ENCODE measurements at regions not wholly inside any gene's neighbourhood (a gene's known extent, or its start where the extent isn't known, plus 50 kb on each side); places are given as distances from the start of the nearest gene placed in this dataset.
A peak's percentile ranks its signal among the peaks of the same experiment; 100 is the strongest.

DNA sequence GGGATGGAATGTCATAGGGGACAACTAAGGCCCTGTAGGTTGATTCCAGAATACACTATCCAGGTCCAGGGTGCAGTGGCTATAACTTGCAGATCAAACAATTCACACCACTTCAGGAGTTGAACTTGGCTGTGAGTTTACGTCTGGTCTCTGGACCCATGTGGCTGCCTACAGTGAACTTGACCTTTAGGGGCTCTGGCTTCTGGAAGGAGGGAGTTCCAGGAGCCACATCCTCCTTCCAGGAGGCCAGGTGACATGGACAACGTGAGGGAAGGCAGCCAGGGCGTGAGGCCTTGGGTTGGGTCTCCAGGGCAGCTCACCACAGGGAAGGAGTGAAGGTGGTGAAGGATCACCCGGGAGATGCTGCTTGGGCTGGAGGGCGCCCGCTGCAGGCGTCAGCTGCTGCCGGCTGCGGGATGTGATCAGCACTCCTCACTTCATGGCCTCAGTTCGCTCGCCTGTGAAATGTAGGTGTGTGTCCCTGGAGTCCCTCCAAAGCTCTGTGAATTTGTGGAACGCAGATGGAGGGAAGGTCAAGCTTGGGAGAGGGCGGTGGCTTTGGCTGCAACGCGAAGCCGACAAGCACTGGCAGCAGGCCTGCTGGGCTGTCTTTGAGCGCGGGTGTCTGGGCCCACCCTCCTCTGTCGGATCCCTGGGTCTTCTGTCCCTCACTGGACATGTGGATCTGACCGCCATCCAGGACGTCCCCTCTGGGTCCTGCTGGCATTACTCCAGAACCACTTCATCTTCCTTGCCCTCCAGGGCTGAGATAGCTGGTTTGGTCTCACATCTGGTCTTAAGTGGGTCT lies 146.5 kb downstream of the GLI2 start:
- DNase-seq, result peak in 2 of 3 donors; percentile 59 to 74

DNA sequence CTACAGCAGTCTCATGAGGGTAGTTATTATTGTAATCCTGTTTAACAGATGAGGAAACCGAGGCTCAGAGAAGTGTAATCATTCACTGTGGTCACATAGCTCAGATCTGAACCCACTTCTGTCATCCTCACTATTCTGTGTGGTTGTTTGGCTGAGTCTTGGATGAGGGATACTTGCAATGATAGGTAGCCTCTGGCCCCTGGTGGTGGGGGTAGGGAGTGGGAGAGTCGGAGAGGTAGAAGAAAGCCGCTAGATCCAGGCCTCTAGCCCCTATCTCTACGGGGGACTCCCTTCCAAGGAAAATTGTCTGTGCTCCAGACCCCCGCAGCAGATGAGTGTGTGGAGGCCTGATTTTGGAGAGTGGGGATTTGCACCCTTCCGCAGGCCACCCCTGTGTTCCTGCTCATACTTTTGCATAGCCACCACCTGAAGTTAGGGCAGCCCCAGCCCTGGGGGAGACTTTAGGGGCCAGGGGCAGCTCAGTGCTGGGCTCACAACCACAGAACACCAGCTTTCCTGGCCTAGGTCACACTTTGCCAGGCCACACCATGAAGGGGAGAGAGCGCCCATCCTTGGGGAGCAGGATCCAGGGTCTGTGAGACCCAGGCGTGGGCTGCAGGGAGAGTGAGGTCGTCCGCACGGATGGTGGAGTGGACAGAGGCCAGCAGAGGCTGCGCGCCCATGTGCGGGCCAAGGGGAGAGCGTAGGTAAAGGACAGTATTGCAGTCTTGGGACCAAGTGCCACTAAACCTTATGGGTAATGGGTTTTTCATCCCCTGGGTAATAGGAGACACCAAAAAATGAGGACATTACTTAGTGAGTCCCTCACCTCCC lies 148.2 kb downstream of the GLI2 start:
- DNase-seq, result no peak

DNA sequence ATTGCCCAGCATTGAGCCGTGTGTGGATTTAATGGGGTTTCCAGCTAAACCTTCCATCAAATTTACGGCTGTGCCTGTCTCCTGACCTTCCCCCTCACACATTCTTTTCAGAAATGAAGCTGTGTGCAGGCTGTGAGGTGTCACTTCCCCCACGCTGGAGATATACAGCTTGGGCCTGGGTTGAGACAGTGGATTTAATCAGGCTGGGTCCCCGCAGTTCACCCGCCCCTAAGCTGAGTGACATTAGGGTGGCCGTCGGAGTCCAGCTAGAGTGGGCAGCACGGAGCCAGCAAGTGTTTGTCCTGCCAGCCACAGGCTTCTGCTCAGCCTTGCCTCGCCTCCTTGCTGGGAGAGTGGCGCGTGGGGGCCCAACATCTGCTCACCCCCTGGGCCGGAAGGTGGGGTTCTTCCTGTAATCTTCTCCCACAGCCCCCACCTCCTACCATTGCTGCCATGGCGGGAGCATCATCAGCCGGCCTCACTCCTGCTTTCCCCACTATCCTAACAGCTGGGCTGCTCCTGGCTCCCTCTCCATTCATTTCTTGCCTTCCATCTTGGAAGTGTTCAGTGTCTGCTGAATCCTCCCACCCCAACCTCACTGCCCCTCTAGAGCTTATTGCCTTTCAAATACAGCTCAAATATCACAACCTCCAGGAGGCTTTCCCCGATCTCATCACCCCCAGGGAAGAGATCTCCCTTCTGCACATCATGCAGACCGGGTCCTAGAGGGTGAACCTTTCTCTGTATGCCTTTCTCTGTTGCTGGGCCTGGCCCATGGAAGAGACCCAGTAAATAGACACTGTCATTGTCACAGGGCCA lies 149.0 kb downstream of the GLI2 start:
- no peak for DNase-seq

DNA sequence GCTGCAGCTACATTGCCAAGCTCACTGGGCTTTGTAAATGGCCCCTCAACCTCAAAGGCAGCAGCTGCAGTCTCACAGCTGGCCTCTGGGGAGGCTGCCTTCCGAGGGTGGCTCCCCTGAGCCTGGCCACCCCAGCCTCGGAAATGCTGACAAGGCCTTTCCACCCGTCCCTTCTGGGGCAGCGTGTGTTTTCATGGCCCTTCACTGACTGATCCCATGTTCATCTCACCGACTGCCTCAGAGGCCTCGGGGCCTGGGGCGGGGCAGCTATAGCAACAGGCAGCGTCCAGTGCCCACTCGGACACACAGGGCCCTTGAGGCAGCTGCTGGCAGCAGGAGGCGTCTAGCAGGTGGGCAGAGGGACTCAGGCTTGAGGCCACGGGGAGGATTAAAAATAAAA lies 149.7 kb downstream of the GLI2 start:
- DNase-seq, result peak in 1 of 3 donors; percentile 56

DNA sequence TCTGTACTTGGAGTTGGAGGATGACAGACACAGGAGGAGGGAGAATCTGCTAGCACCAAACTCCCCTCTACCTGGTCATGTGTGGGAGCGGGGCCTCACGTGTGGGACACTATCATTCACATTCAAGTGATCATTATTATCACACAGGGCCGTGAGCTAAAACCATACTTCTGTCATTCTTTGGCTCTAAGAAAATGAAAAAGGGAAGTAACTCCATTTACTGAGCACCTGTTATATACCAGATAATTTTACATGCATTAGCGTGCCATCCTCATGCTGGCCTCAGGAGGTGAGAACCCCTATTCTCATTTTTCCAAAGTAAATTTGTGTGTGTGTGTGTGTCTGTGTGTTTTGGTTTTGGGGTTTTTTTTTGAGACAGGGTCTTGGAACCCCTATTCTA lies 150.1 kb downstream of the GLI2 start:
- DNase-seq, result no peak

DNA sequence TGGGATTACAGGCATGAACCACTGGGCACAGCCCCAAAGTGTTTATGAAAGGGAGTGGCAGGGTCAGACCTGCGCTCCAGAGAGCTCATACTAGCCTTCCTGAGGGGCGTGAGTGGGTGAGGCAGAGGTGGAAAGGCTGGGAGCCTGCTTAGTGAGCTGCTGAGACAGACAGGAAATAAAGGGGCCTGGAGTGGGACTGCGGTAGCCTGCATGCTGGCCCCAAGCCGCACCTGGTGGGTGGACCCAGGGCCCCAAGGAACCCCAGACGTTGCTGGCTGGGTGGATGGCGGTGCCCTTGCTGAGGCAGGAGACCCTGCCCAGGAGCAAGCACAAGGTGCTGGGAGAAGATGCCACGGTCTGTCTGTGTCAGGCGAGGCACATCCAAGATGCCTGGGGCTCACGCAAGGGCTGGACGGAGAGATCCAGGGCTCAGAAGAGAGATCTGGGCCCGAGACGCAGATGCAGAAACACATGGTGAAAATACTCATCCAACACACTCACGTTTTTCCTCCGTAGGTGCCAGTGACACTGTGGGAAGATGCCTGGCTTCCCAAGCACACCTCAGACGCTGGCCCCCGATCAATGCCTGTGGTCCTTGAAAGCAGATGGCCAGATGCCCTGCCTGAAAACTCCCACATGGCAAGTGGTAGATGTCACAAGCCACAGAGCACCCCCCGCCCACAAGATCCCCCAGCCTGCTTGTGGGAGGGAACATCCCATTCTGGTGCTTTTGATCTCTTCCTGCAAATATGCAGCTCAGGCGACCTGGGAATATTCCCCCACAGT lies 151.1 kb downstream of the GLI2 start:
- peak in 1 of 3 donors; percentile 65 for DNase-seq

DNA sequence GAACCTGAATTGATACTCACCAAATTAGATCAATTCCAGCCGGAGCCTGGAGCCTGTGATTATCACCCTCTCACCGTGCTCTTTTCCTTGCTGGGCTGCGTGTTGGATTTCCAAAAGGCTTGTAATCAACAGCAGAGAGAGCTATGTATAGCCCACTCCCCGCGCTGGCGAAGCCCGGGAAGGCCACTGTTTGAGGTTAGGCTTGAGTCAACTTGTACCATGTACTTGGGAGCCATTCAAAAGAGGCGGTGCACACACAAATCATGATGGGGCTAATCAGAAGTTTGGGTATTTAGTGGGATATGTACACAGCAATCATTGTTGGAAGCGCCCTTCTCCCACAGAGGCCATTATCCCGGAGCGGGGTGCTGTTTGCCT lies 151.6 kb downstream of the GLI2 start:
- DNase-seq, result no peak

DNA sequence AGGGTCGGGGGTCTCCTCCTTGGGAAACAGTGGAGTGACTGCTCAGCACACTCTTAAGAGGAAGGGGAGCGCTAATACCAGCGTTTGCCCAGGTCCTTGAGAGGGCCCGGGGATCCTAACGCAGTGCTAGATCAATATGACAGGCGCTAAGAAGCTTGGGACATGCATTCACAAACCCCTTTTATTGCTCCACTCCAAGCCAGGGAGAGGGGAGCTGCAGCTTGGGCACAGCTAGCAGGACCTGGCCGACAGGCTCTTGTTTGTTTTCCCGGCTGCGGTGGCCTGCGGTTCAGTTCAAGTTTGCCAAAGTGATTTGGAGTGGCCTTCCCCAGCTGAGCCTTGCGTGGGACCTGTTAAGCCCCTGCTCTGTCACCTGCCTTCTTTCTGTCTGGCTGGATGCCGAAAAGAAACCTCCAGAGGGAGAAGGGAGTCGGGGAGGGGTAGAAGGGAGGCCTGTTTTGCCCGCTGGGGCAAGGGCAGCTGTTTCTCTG lies 152.1 kb downstream of the GLI2 start:
- no peak for DNase-seq

DNA sequence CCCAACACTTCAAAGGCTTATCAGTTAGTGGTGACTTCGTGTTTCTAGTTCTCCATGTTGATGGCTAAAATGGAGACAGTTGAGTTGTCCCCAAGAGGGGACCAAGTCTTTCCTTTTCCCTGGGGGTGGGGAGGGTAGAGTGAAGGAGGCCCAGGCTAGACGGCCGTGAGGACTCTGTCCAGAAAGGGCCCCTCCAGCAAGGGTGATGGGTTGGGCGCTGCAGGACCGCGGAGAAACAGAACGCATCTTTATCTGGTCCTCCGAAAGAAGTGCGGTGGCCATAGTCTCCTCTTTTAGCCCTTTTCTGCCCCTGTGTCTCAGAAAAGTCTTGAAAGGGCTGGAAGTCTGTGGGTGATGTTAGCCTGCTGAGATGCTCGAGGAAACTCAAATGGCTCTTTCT lies 153.2 kb downstream of the GLI2 start:
- no peak for DNase-seq

DNA sequence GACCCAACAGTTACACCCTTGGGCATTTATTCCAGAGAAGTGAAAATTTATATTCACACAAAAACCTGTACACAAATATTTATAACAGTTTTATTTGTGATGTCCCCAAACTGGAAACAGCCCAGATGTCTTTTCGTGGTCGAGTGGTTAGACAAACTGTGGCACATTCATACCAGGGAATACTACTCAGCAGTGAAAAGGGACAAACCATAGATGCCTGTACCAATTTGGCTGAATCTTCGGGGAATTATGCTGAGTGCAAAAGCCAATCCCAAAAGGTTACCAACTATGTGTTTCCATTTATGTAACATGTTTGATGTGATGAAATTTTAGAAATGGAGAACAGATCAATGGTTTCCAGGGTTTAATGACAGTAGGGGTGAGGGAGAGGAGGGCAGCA lies 154.3 kb downstream of the GLI2 start:
- no peak for DNase-seq

DNA sequence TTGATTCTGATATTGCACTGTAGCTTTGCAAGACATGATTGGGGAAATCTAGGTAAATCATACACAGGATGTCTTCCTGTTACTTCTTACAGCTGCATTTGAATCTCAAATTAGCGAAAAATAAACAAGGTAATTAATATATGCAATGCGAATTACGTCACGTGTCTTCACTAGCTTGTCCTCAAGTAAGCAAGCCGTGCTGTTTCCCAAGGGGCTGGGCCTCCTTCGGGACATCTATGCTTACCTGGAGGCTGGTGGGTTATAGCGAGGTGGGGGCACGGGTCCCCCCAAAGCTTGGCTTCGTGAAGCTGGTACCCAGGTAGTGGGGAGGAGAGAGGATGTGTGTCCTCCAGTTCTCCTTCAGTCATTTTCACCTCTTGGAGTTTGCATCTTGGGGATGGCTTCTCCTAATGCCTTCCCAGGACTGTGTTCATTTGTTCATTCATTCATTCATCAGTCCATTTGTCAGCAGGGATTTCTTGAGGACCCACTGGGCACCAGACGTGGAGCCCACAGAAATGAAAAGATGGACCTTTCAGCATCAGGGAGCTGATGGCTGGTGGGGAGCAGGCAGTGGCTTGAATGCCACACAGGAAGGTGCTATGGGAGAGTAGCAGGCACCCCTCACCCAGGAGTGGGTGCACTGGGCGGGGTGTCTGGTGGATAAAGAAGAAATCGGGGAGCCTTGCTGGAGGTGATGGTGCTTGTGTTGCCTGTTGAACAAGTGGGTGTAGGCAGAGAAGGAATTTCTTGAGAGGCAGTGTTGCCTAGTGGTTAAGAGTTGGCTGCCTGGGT lies 155.1 kb downstream of the GLI2 start:
- no peak for DNase-seq

DNA sequence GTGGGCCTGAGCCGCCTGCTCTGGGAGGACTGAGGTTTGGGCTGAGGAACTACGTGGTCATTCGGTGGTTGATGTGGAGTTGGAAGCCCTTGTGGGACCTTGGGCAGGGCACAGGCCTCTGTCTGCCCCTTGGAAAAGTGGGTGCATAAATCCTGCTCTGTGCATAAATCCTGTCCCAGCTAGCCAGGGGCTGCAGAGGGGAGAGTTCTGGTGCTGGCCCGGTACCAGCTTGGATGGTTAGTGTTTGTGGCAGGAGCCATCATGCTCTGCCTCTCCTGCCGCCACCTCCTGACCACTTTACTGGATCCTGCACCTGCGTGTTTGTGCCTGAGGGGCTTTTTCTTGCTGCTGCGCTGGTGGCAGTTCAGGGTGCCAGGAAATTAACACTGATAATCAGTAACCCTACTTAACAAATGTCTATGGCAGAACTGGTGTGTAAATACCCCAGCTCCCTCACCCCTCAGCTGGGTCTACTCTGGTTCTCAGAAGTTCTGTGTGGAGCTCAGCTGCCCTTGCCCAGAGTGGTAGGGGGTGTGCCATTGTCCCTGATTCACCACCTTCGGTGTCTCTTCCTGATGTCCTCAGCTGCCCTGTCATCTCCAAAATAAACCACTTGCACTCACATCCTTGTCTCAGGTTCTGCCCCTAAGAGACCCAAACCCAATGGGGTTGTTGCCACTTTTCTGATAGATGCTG lies 156.8 kb downstream of the GLI2 start:
- no peak for DNase-seq

DNA sequence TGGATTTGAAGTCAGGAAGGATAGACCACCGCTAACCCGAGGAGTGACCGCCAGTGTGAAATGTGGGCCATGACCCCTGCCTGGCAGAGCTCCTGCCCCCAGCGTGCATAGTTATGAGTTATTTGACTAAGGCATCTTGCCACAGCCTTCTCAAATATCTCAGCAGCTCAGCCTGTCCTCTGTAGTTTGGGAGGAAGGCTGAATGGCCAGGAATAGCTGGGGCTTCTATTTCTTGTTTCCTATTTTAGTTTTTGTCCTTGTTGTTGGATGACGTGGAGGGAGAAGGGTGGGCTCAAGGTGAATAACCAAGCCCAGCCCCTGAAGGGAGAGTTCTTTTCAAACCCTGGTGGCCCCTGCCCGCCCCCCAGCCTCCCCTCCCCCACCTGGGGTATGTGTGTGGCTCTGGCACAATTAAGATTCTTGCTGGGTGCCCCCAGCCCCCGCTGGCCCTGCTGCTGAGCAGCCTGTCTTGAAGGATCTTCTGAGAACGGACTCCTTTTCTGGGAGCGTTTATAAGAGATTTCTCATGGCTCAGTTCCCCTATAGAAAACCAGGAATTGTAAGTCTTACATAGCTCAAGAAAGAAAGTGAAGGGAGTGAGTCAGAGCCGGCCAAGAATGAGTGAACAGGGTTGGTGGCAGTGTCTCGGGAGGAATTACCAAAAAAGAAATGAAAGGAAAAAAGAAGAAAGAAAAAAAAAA lies 157.4 kb downstream of the GLI2 start:
- DNase-seq, result peak in 2 of 3 donors; percentile 49 to 71

DNA sequence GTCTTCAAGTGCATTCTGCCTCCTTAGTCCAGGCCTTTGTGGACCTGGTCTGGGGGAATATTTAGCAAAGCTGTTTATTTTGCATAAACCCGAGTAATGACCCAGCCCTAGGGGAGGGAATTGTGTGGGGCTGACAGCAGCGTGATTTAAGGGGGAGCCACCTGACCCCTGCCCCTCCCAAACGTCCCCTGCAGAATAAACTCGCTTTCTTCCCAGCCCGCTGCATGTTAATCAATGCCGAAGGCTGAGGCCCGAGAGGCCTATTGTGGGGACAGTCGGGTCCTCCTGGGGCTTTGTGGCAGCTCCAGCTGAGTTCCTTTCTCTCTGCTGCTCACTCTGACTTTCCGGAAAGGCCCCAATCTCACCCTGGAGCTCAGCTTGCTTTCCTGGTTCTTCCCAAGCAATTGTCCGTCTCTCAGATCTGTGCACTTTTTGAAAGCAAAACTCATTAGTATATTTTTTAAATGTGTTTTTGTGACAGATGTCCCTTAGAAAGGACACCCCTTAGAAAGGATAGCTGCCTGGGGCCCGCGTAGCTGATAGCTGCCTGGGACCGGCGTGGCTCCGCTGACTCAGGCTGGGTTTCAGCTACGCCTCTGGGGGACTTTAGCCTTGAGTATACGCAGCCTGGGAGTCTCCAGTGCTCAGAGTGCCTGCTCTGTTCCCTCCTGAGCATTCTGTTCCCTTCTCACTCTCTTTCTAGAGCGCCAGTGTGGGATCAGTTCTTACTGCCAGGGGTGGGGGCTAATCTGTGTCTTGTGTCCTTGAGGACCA lies 158.3 kb downstream of the GLI2 start:
- peak in 1 of 3 donors; percentile 69 for DNase-seq

DNA sequence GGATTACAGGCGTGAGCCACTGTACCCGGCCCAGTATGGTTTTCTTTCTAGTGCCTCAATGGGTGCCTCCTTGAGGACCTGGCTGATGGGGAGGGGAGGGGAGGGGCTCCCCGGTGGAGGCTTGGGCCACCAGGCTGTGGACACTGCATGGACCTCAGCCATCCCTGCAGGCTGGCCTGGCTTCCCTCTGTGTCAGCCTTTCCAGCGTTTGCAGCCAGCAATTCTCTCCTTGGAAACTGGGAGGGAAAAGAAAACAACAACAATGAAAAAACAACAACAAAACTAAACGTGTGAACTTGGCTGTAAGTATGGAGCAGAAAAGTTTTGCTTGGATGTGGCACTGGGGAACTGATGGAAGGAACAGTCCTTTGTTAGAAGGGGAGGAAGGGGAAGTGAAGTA lies 159.3 kb downstream of the GLI2 start:
- DNase-seq, result peak in 2 of 3 donors; percentile 57 to 82

DNA sequence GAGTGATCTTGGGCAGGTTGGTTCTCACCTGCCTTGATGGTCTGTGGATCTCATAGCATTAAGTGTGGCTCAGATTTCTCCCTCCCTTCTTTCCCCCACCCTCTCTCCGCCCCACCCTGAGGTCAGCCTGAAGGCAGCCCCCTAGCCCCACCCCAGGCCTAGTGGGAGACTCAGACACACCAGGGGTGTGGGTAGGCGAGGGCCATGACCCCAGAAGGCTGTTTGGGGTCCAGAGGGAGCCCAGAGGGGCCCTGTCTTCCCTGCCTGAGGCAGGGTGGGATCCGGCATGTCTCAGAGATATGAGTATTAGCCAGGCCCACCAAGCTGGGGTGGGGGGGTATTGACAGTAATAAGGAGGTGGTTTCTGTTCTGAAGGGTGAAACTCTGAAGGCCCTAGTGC lies 160.5 kb downstream of the GLI2 start:
- DNase-seq, result no peak

DNA sequence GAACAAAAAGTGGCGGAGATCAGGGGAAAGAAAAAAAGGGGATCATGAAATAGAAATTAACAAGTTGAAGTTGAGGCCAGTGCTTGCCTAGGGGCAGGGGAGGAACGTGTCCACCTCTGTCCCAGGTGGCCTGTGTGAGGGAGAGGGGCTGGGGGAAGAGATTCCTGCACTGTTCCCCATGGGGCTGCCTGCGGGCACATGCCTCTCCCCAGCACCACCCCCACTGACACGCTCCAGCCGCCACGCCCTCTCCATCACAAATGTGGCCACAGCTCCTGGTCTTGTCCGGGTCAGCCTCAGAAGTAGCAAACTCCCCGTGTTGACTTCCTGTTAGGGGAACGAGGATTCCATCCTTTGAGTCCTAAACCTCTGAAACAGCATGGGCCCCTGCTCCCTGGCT lies 161.2 kb downstream of the GLI2 start:
- no peak for DNase-seq

DNA sequence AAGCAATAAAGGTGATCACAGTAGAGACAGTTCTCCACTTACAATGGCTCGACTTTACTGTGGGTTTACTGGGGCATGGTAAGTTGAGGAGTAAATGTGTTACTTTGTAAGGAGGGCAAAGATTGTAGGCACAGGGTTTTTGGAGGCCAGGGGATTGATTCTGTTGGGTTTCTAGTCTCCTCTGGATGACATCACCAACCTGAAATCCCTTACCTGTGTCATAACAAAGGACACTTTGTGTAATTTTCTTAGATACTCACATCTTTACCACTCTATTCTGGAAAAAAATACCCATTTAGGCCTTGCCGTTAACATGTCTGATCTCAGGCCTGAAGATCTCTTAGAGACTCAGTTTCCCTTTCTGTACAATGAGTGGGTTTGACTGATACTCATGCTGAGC lies 161.7 kb downstream of the GLI2 start:
- no peak for DNase-seq

Measured in muscle of back (tissue), 3 donors.